ENCODE measurements at regions not wholly inside any gene's neighbourhood (a gene's known extent, or its start where the extent isn't known, plus 50 kb on each side); places are given as distances from the start of the nearest gene placed in this dataset.
"Not testable (repeated sequence)": the region's sequence is repeated elsewhere in the genome, so short reads cannot be mapped to it uniquely, and the experiment has no call there.

- FAIRE-seq, result no peak
- no peak for DNase-seq (ENCODE audit: low spot score in 2 of 2)
Measured at GRCh38 chr11:57047610-57048009, 58.9 kb downstream of the OR5AK2 start.

- FAIRE-seq, result no peak
- DNase-seq (ENCODE audit: low spot score in 2 of 2), result no peak
Measured at GRCh38 chr11:57049749-57050148, 61.0 kb downstream of the OR5AK2 start.

- no peak for FAIRE-seq
- DNase-seq (ENCODE audit: low spot score in 2 of 2), result no peak
Measured at GRCh38 chr11:57054817-57055216, 66.1 kb downstream of the OR5AK2 start.

- DNase-seq (ENCODE audit: low spot score in 2 of 2) (no peak), FAIRE-seq (no peak)
Measured at GRCh38 chr11:57055744-57056143, 67.0 kb downstream of the OR5AK2 start.

GRCh38 chr11:57056735-57057134 is 68.0 kb downstream of the OR5AK2 start:
- FAIRE-seq, result no peak
- no peak for DNase-seq (ENCODE audit: low spot score in 2 of 2)

- DNase-seq (ENCODE audit: low spot score in 2 of 2) (no peak), FAIRE-seq (no peak)
Measured at GRCh38 chr11:57057561-57057960, 68.8 kb downstream of the OR5AK2 start.

- DNase-seq (ENCODE audit: low spot score in 2 of 2); FAIRE-seq: not testable (repeated sequence)
Measured at GRCh38 chr11:57062957-57063356, 74.2 kb downstream of the OR5AK2 start.

GRCh38 chr11:57069942-57070341 is 81.2 kb downstream of the OR5AK2 start:
- DNase-seq (ENCODE audit: low spot score in 2 of 2) (no peak), FAIRE-seq (no peak)

GRCh38 chr11:57071829-57072228 is 83.1 kb downstream of the OR5AK2 start:
- no peak for FAIRE-seq
- no peak for DNase-seq (ENCODE audit: low spot score in 2 of 2)

- DNase-seq (ENCODE audit: low spot score in 2 of 2) (peak in 1 of 2 donors; percentile 5), FAIRE-seq (no peak)
Measured at GRCh38 chr11:57072640-57073039, 83.9 kb downstream of the OR5AK2 start.

GRCh38 chr11:57073128-57073527 is 84.4 kb downstream of the OR5AK2 start:
- FAIRE-seq (no peak), DNase-seq (ENCODE audit: low spot score in 2 of 2) (no peak)

- no peak for DNase-seq (ENCODE audit: low spot score in 2 of 2)
- no peak for FAIRE-seq
Measured at GRCh38 chr11:57081356-57081755, 92.6 kb downstream of the OR5AK2 start.

GRCh38 chr11:57082125-57082524 is 93.4 kb downstream of the OR5AK2 start:
- no peak for DNase-seq (ENCODE audit: low spot score in 2 of 2)
- FAIRE-seq, result no peak

- no peak for FAIRE-seq
- DNase-seq (ENCODE audit: low spot score in 2 of 2), result no peak
Measured at GRCh38 chr11:57083641-57084385, 95.1 kb downstream of the OR5AK2 start.

GRCh38 chr11:57085611-57086010 is 96.1 kb upstream of the LRRC55 start:
- DNase-seq (ENCODE audit: low spot score in 2 of 2) (no peak), FAIRE-seq (no peak)

GRCh38 chr11:57087991-57088390 is 93.8 kb upstream of the LRRC55 start:
- FAIRE-seq (no peak), DNase-seq (ENCODE audit: low spot score in 2 of 2) (no peak)

GRCh38 chr11:57092028-57092698 is 89.6 kb upstream of the LRRC55 start:
- no peak for FAIRE-seq
- no peak for DNase-seq (ENCODE audit: low spot score in 2 of 2)

- FAIRE-seq, result no peak
- DNase-seq (ENCODE audit: low spot score in 2 of 2), result no peak
Measured at GRCh38 chr11:57094181-57094935, 87.4 kb upstream of the LRRC55 start.

GRCh38 chr11:57095417-57095816 is 86.3 kb upstream of the LRRC55 start:
- no peak for FAIRE-seq
- no peak for DNase-seq (ENCODE audit: low spot score in 2 of 2)

- no peak for DNase-seq (ENCODE audit: low spot score in 2 of 2)
- FAIRE-seq, result no peak
Measured at GRCh38 chr11:57095896-57096295, 85.9 kb upstream of the LRRC55 start.

- no peak for DNase-seq (ENCODE audit: low spot score in 2 of 2)
- no peak for FAIRE-seq
Measured at GRCh38 chr11:57097149-57097548, 84.6 kb upstream of the LRRC55 start.
